Stomach (tissue), 4 donors: ENCODE measurements at regions not wholly inside any gene's neighbourhood (a gene's known extent, or its start where the extent isn't known, plus 50 kb on each side); places are given as distances from the start of the nearest gene placed in this dataset.

Experiments
- CTCF ChIP-seq, 7 experiments: fragments of 450-650 bp in 4 of 7; fragments of 200-600 bp in 3 of 7; sonication (generic) in 3 of 7; IDR thresholded peaks; one replicate each; pipeline ENCODE4 v1.5.1; 2016 to 2019; ENCODE audit warnings: antibody characterized with exemption in 7 of 7, control low read depth in 2 of 7, mild to moderate bottlenecking in 1 of 7
- POLR2A ChIP-seq, 4 donors: fragments of 450-650 bp; IDR thresholded peaks; one replicate each; pipeline ENCODE4 v1.6.1; 2016; ENCODE audit warnings: antibody characterized with exemption in 4 of 4, control low read depth in 2 of 4, mild to moderate bottlenecking in 1 of 4, moderate library complexity in 1 of 4

GRCh38 chr1:184187097-184187496 is 135.6 kb downstream of the TSEN15 start:
- TF ChIP-seq CTCF (IDR thresholded peaks at IDR 0.05) (no peak), POLR2A (IDR thresholded peaks at IDR 0.05) (no peak)
